Ishikawa (cell line): ENCODE measurements at regions not wholly inside any gene's neighbourhood (a gene's known extent, or its start where the extent isn't known, plus 50 kb on each side); places are given as distances from the start of the nearest gene placed in this dataset.

ENCODE experiments used
- EP300 ChIP-seq: IDR thresholded peaks from 2 replicates; pipeline ENCODE4 v1.6.1; 2012; ENCODE audit warnings: borderline replicate concordance
- FOXM1 ChIP-seq: IDR thresholded peaks from 2 replicates; pipeline ENCODE4 v1.6.1; 2012; ENCODE audit warnings: low read depth, borderline replicate concordance
- MAX ChIP-seq: IDR thresholded peaks from 2 replicates; pipeline ENCODE4 v1.6.1; 2012
- RAD21 ChIP-seq: IDR thresholded peaks from 2 replicates; pipeline ENCODE4 v1.6.1; 2012; ENCODE audit warnings: low read depth
- REST ChIP-seq: IDR thresholded peaks from 2 replicates; pipeline ENCODE4 v1.6.1; 2012; ENCODE audit warnings: low read depth, mild to moderate bottlenecking
- TEAD4 ChIP-seq: IDR thresholded peaks from 2 replicates; pipeline ENCODE4 v1.6.1; 2012
- YY1 ChIP-seq: IDR thresholded peaks from 2 replicates; pipeline ENCODE4 v1.6.1; 2012; ENCODE audit warnings: low read depth

DNA sequence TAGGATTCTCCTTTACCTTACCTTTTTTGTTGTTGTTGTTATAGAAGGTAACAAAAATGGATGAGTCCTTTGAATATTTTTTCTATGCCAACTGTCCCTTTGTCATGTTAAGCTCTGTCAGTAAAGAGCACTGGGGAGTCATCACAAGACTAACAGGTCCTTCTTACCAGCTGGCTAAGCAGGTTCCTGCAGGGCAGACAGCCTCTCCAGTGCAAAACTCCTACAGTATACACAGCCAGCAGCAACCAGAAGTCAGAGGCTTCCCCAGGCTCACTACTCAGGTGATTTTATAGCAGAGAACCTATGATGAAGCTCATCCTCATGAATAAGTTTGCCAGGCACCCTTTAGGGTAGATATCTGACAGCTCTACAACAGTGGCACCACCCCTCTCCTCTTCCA lies 271.1 kb downstream of the RERGL start:
- TF ChIP-seq YY1 (no peak), EP300 (no peak), REST (no peak), RAD21 (no peak), MAX (no peak), FOXM1 (no peak), TEAD4 (no peak)
